NT2/D1 (cell line): ENCODE measurements at regions not wholly inside any gene's neighbourhood (a gene's known extent, or its start where the extent isn't known, plus 50 kb on each side); places are given as distances from the start of the nearest gene placed in this dataset.

ENCODE experiments used
- DNase-seq: peaks from one replicate; pipeline ENCODE4 v3.0.0-alpha.2; 2011; ENCODE audit warnings: low read depth, low spot score
- H3K27me3 ChIP-seq: 2 replicates; pipeline ENCODE4 v1.6.0; 2011; ENCODE audit warnings: mild to moderate bottlenecking; ENCODE audit not compliant: insufficient read length, insufficient read depth
- H3K36me3 ChIP-seq: 2 replicates; pipeline ENCODE4 v1.6.1; 2011; ENCODE audit warnings: mild to moderate bottlenecking, low read length, mixed read lengths; ENCODE audit not compliant: insufficient read depth, insufficient read length
- H3K4me1 ChIP-seq: 2 replicates; pipeline ENCODE4 v1.5.1; 2011; ENCODE audit not compliant: insufficient read depth, insufficient read length
- H3K4me3 ChIP-seq: 2 replicates; pipeline ENCODE4 v1.5.1; 2011; ENCODE audit warnings: low read depth; ENCODE audit not compliant: insufficient read length
- H3K9ac ChIP-seq: 2 replicates; pipeline ENCODE4 v1.6.0; 2011; ENCODE audit warnings: low read depth; ENCODE audit not compliant: insufficient read length
- H3K9me3 ChIP-seq: 2 replicates; pipeline ENCODE4 v1.5.1; 2011; ENCODE audit warnings: mild to moderate bottlenecking, low read length; ENCODE audit not compliant: insufficient read depth
- SUZ12 ChIP-seq: IDR thresholded peaks from 2 replicates; pipeline ENCODE4 v1.6.1; 2011; ENCODE audit not compliant: insufficient read length, insufficient read depth; ENCODE audit errors: extremely low read depth
- YY1 ChIP-seq: IDR thresholded peaks from 2 replicates; pipeline ENCODE4 v1.6.1; 2011; ENCODE audit not compliant: insufficient read length, insufficient read depth
- ZNF274 ChIP-seq: IDR thresholded peaks from 2 replicates; pipeline ENCODE4 v1.6.1; 2011; ENCODE audit warnings: mild to moderate bottlenecking, low read depth, low read length

DNA sequence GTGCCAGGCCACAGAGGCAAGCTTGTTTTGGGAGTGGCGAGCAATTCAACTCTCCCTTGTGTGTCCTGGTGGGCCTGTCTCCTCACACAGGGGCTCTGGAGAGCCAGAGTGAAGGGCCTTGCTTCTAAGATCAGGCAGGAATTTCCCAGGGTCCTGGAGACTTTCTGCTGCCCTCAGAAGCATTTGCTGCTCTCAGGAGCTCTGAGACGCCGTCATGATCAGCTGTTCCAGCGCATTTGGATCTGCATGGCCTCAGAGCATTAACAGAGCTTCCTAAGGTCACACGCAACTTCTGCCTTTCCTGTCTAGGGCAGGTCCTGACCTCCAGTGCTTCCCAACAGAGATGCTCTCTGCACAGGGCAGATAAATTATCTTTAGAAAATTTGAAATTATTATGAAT, 52.2 kb upstream of the C10orf90 start:
- H3K9me3 ChIP-seq = peaks cover 4% of the 10 kb centered on the region; the same call in 1 of the 2 replicates
- H3K4me3 ChIP-seq = no peak overlapping the region
- TF ChIP-seq YY1 = no peak
- TF ChIP-seq ZNF274 = no peak
- TF ChIP-seq SUZ12 = no peak
- H3K9ac ChIP-seq = no peak overlapping the region
- H3K36me3 ChIP-seq = no peaks in the 10 kb centered on the region
- H3K27me3 ChIP-seq = no peaks in the 10 kb centered on the region
- no peaks in the 10 kb centered on the region for H3K4me1 ChIP-seq
- no peak for DNase-seq

GRCh38 chr10:126723226-126723625, 52.7 kb upstream of the C10orf90 start:
- no peak for DNase-seq

GRCh38 chr10:126729314-126729870, 58.9 kb upstream of the C10orf90 start:
- DNase-seq = no peak
- no peaks in the 10 kb centered on the region for H3K27me3 ChIP-seq
- H3K36me3 ChIP-seq = no peaks in the 10 kb centered on the region
- no peak overlapping the region for H3K4me3 ChIP-seq
- H3K4me1 ChIP-seq = no peaks in the 10 kb centered on the region
- TF ChIP-seq ZNF274 (no peak), YY1 (no peak), SUZ12 (no peak)
- H3K9ac ChIP-seq = no peak overlapping the region
- peaks cover 5% of the 10 kb centered on the region; the same call in 1 of the 2 replicates for H3K9me3 ChIP-seq

More at GRCh38 chr10:126723226-126723625, 52.7 kb upstream of the C10orf90 start:
- Histone ChIP-seq H3K9me3 (peaks cover 5% of the 10 kb centered on the region; the same call in 1 of the 2 replicates), H3K4me3 (no peak overlapping the region), H3K27me3 (no peaks in the 10 kb centered on the region), H3K36me3 (no peaks in the 10 kb centered on the region), H3K9ac (no peak overlapping the region), H3K4me1 (no peaks in the 10 kb centered on the region)
- no peak for TF ChIP-seq SUZ12

DNA sequence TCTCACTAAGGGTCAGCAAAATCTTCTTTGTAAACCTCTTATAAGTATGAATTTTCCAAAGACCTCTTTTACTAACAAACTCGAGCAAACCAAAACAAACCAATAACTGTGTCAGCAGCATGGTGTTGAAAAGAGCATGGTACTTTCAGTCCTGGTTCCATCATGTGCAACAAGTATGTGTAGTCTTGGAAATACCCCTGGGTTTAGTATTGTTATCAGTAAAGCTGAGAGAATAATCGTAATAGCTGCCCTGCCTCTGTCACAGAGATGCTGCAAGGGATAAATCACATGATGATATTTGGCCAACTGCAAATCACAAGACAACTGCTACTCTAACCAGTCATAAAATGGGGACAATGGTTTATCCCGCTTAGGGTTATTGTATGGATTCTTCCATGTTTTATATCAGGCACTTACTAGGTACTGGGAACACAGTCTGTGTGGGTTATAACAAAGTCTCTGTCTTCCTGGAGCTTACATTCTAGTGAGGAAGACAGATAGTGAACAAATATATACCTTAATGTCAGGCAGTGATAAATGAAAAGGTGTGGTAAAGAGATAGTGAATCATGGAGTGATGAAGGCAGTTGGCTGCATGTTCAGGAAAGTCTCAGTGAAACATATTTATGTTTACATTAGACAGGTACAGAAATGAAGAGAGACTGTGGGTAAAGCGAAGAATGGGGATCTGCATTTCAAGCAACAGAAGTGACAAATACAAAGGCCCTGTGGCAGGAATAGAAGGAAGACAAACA, 60.5 kb upstream of the C10orf90 start:
- H3K9me3 ChIP-seq = peaks cover 5% of the 10 kb centered on the region; the same call in 1 of the 2 replicates
- H3K27me3 ChIP-seq = no peaks in the 10 kb centered on the region
- DNase-seq = no peak
- H3K4me3 ChIP-seq = no peak overlapping the region
- H3K9ac ChIP-seq = no peak overlapping the region
- no peaks in the 10 kb centered on the region for H3K4me1 ChIP-seq
- TF ChIP-seq YY1 (no peak), ZNF274 (no peak)
- H3K36me3 ChIP-seq = no peaks in the 10 kb centered on the region

- TF ChIP-seq YY1 (no peak), SUZ12 (no peak), ZNF274 (no peak)
- Histone ChIP-seq H3K9ac (no peak overlapping the region), H3K27me3 (no peaks in the 10 kb centered on the region), H3K4me3 (no peak overlapping the region), H3K9me3 (peaks cover 5% of the 10 kb centered on the region; the same call in 1 of the 2 replicates), H3K4me1 (no peaks in the 10 kb centered on the region), H3K36me3 (no peaks in the 10 kb centered on the region)
- no peak for DNase-seq
Measured at GRCh38 chr10:126731610-126731990, 61.1 kb upstream of the C10orf90 start.

GRCh38 chr10:126732308-126732707, 61.8 kb upstream of the C10orf90 start:
- H3K27me3 ChIP-seq = no peaks in the 10 kb centered on the region
- no peak for DNase-seq
- H3K36me3 ChIP-seq = no peaks in the 10 kb centered on the region
- TF ChIP-seq YY1 (no peak), ZNF274 (no peak), SUZ12 (no peak)
- peaks cover 5% of the 10 kb centered on the region; the same call in 1 of the 2 replicates for H3K9me3 ChIP-seq
- no peak overlapping the region for H3K9ac ChIP-seq
- no peaks in the 10 kb centered on the region for H3K4me1 ChIP-seq
- no peak overlapping the region for H3K4me3 ChIP-seq

GRCh38 chr10:126732868-126733267, 62.4 kb upstream of the C10orf90 start:
- Histone ChIP-seq H3K36me3 (no peaks in the 10 kb centered on the region), H3K4me1 (no peaks in the 10 kb centered on the region), H3K9ac (no peak overlapping the region), H3K27me3 (no peaks in the 10 kb centered on the region), H3K9me3 (no peaks in the 10 kb centered on the region; the same call in 1 of the 2 replicates), H3K4me3 (no peak overlapping the region)
- DNase-seq = no peak
- no peak for TF ChIP-seq SUZ12
- no peak for TF ChIP-seq ZNF274
- no peak for TF ChIP-seq YY1
